GM12878 (cell line): ENCODE measurements at regions not wholly inside any gene's neighbourhood (a gene's known extent, or its start where the extent isn't known, plus 50 kb on each side); places are given as distances from the start of the nearest gene placed in this dataset.

ENCODE experiments used
- GABPA ChIP-seq: IDR thresholded peaks from 2 replicates; pipeline ENCODE4 v1.6.1; 2014; ENCODE audit warnings: antibody characterized with exemption, low read depth, mild to moderate bottlenecking, inconsistent platforms
- HDAC2 ChIP-seq: fragments of 200-600 bp; sonication (generic); IDR thresholded peaks from 2 replicates; pipeline ENCODE4 v1.6.1; 2017
- MYC ChIP-seq: IDR thresholded peaks from 2 replicates; pipeline ENCODE4 v1.6.1; 2011; ENCODE audit warnings: mild to moderate bottlenecking, low read length, moderate library complexity, inconsistent platforms; ENCODE audit not compliant: insufficient read depth, insufficient replicate concordance, insufficient read length, severe bottlenecking
- NFIC ChIP-seq: IDR thresholded peaks from 2 replicates; pipeline ENCODE4 v1.6.1; 2012; ENCODE audit warnings: low read depth, mild to moderate bottlenecking, inconsistent platforms, low read length, moderate library complexity
- POLR2AphosphoS5 ChIP-seq: IDR thresholded peaks from 2 replicates; pipeline ENCODE4 v1.6.1; 2011; ENCODE audit warnings: mild to moderate bottlenecking, low read length, inconsistent platforms
- RCOR1 ChIP-seq: conservative IDR thresholded peaks from 2 replicates; pipeline ENCODE4 v1.6.1; 2012; ENCODE audit warnings: low read depth, low read length, improper control_type of control experiment
- SPI1 ChIP-seq: IDR thresholded peaks from 2 replicates; pipeline ENCODE4 v1.6.1; 2011; ENCODE audit warnings: low read depth, mild to moderate bottlenecking, low read length, moderate library complexity, borderline replicate concordance; ENCODE audit not compliant: insufficient read depth
- ZNF274 ChIP-seq: IDR thresholded peaks from one replicate; pipeline ENCODE4 v1.8.0; 2011; ENCODE audit not compliant: insufficient read length, insufficient read depth
- TF ChIP-seq, protein P1 (sequence below), 3 experiments: IDR thresholded peaks in 2 of 3; conservative IDR thresholded peaks in 1 of 3; 2 replicates each; pipeline ENCODE4 v1.5.1; 2011; ENCODE audit warnings: low read depth in 3 of 3, low read length in 3 of 3, mild to moderate bottlenecking in 3 of 3, control low read depth in 2 of 3, moderate library complexity in 2 of 3, inconsistent platforms in 1 of 3, mixed read lengths in 1 of 3; ENCODE audit not compliant: control insufficient read depth in 2 of 3, insufficient read depth in 1 of 3; ENCODE audit errors: extremely low read depth in 1 of 3

DNA sequence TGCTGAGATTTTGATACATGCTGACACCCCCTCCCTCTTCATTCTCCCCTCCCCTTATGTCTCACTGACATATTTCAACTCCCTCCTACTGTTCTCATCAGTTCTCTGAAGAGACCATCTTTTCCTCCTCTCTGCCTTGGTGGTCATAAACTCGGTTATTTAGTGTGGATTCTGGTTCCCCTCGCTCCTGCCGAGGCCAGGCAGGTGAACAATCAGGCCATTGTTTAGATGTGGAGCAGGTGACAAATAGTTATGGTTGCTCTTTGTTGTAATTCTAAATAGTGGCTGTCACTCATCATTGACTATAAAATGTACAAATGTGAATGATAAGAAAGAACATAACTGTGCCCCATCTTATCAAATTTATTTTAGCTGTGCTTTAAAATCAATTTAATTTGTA lies 324.6 kb downstream of the BCOR start:
- TF ChIP-seq RCOR1 (no peak), NFIC (no peak), MYC (no peak), GABPA (no peak), ZNF274 (no peak), SPI1 (no peak), HDAC2 (no peak), POLR2AphosphoS5 (no peak)
- TF ChIP-seq, protein P1, sequence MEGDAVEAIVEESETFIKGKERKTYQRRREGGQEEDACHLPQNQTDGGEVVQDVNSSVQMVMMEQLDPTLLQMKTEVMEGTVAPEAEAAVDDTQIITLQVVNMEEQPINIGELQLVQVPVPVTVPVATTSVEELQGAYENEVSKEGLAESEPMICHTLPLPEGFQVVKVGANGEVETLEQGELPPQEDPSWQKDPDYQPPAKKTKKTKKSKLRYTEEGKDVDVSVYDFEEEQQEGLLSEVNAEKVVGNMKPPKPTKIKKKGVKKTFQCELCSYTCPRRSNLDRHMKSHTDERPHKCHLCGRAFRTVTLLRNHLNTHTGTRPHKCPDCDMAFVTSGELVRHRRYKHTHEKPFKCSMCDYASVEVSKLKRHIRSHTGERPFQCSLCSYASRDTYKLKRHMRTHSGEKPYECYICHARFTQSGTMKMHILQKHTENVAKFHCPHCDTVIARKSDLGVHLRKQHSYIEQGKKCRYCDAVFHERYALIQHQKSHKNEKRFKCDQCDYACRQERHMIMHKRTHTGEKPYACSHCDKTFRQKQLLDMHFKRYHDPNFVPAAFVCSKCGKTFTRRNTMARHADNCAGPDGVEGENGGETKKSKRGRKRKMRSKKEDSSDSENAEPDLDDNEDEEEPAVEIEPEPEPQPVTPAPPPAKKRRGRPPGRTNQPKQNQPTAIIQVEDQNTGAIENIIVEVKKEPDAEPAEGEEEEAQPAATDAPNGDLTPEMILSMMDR (IDR thresholded peaks at IDR 0.05 in 2 of 3, conservative IDR thresholded peaks at IDR 0.05 in 1 of 3; ENCODE audit: control insufficient read depth in 2 of 3, extremely low read depth in 1 of 3, insufficient read depth in 1 of 3, low read depth in 3 of 3, low read length in 3 of 3) = no peak
